Neural cell (in vitro differentiated cells): ENCODE measurements at regions not wholly inside any gene's neighbourhood (a gene's known extent, or its start where the extent isn't known, plus 50 kb on each side); places are given as distances from the start of the nearest gene placed in this dataset.

ENCODE experiments used
- H2AFZ ChIP-seq: fragments of 200-600, 300-800 bp; sonication (generic), shearing (Covaris generic); 2 replicates; pipeline ENCODE4 v1.6.0; 2014; ENCODE audit warnings: low read depth, mild to moderate bottlenecking, antibody characterized with exemption, low read length, moderate library complexity
- H3F3A ChIP-seq: fragments of 200-600 bp; shearing (Covaris generic); 2 replicates; pipeline ENCODE4 v1.6.1; 2016; ENCODE audit warnings: mild to moderate bottlenecking, moderate library complexity, mixed read lengths, antibody characterized with exemption, low read length; ENCODE audit not compliant: insufficient read depth, poor library complexity, severe bottlenecking
- H3K27ac ChIP-seq: fragments of 200-600, 300-800 bp; sonication (generic), shearing (Covaris generic); 2 replicates; pipeline ENCODE4 v1.5.1; 2014; ENCODE audit warnings: mild to moderate bottlenecking, low read length, moderate library complexity
- H3K27me3 ChIP-seq: fragments of 300-800, 200-600 bp; sonication (generic), shearing (Covaris generic); 2 replicates; pipeline ENCODE4 v1.6.0; 2014; ENCODE audit warnings: mild to moderate bottlenecking, low read depth, low read length, moderate library complexity; ENCODE audit not compliant: insufficient read depth
- H3K36me3 ChIP-seq: fragments of 300-800, 200-600 bp; sonication (generic), shearing (Covaris generic); 2 replicates; pipeline ENCODE4 v1.5.1; 2014; ENCODE audit warnings: mild to moderate bottlenecking, antibody characterized with exemption, low read length, moderate library complexity; ENCODE audit not compliant: insufficient read depth
- H3K4me2 ChIP-seq: fragments of 300-800, 200-600 bp; sonication (generic), shearing (Covaris generic); 2 replicates; pipeline ENCODE4 v1.6.0; 2014; ENCODE audit warnings: mild to moderate bottlenecking, low read length
- H3K4me3 ChIP-seq: fragments of 300-800, 200-600 bp; sonication (generic), shearing (Covaris generic); 2 replicates; pipeline ENCODE4 v1.5.1; 2014; ENCODE audit warnings: mild to moderate bottlenecking, low read length, moderate library complexity
- H3K79me2 ChIP-seq: fragments of 200-600 bp; shearing (Covaris generic); replicated peaks from 2 replicates; pipeline ENCODE4 v1.6.0; 2014; ENCODE audit warnings: mild to moderate bottlenecking, low read length, moderate library complexity; ENCODE audit not compliant: insufficient read depth
- H3K9ac ChIP-seq: fragments of 300-800, 200-600 bp; sonication (generic), shearing (Covaris generic); 2 replicates; pipeline ENCODE4 v1.6.1; 2016; ENCODE audit warnings: mild to moderate bottlenecking, low read length, mixed read lengths
- H3K9me2 ChIP-seq: fragments of 200-600 bp; shearing (Covaris generic); 2 replicates; pipeline ENCODE4 v1.6.1; 2016; ENCODE audit warnings: mild to moderate bottlenecking, low read length, mixed read lengths; ENCODE audit not compliant: insufficient read depth
- H3K9me3 ChIP-seq: fragments of 200-600, 300-800 bp; sonication (generic), shearing (Covaris generic); 2 replicates; pipeline ENCODE4 v1.6.1; 2016; ENCODE audit warnings: mild to moderate bottlenecking, mixed run types, low read length, moderate library complexity, mixed read lengths
- H4K20me1 ChIP-seq: fragments of 200-600 bp; shearing (Covaris generic); 2 replicates; pipeline ENCODE4 v1.6.1; 2016; ENCODE audit warnings: mild to moderate bottlenecking, mixed run types; ENCODE audit not compliant: insufficient read depth
- CTCF ChIP-seq: fragments of 450-650 bp; IDR thresholded peaks from 2 replicates; pipeline ENCODE4 v1.5.1; 2014; ENCODE audit warnings: antibody characterized with exemption, mild to moderate bottlenecking, moderate library complexity; ENCODE audit not compliant: poor library complexity, severe bottlenecking
- EP300 ChIP-seq: fragments of 450-650 bp; conservative IDR thresholded peaks from 2 replicates; pipeline ENCODE4 v1.6.1; 2014; ENCODE audit warnings: antibody characterized with exemption, mild to moderate bottlenecking, moderate library complexity; ENCODE audit not compliant: poor library complexity, severe bottlenecking
- EZH2 ChIP-seq: fragments of 200-600, 300-800 bp; shearing (Covaris generic), sonication (generic); IDR thresholded peaks from 2 replicates; pipeline ENCODE4 v1.6.1; 2014; ENCODE audit warnings: antibody characterized with exemption, low read length, borderline replicate concordance, mild to moderate bottlenecking; ENCODE audit not compliant: insufficient read depth, poor library complexity, severe bottlenecking
- MXI1 ChIP-seq: fragments of 450-650 bp; conservative IDR thresholded peaks from 2 replicates; pipeline ENCODE4 v1.6.1; 2014; ENCODE audit warnings: antibody characterized with exemption, mild to moderate bottlenecking; ENCODE audit not compliant: poor library complexity, severe bottlenecking
- POLR2AphosphoS5 ChIP-seq: IDR thresholded peaks from 2 replicates; pipeline ENCODE4 v1.6.1; 2012
- RAD21 ChIP-seq: fragments of 450-650 bp; conservative IDR thresholded peaks from 2 replicates; pipeline ENCODE4 v1.6.1; 2014; ENCODE audit warnings: antibody characterized with exemption, mild to moderate bottlenecking, moderate library complexity
- REST ChIP-seq: IDR thresholded peaks from 2 replicates; pipeline ENCODE4 v1.6.1; 2012; ENCODE audit warnings: borderline replicate concordance
- SMC3 ChIP-seq: fragments of 450-650 bp; conservative IDR thresholded peaks from 2 replicates; pipeline ENCODE4 v1.6.1; 2014; ENCODE audit warnings: antibody characterized with exemption, mild to moderate bottlenecking, moderate library complexity; ENCODE audit not compliant: poor library complexity
- TAF1 ChIP-seq: IDR thresholded peaks from 2 replicates; pipeline ENCODE4 v1.6.1; 2012; ENCODE audit warnings: low read depth

- Histone ChIP-seq H4K20me1 (no peaks in the 10 kb centered on the region), H3F3A (no peaks in the 10 kb centered on the region), H3K9ac (no peak overlapping the region), H3K27ac (no peak overlapping the region), H3K4me3 (no peak overlapping the region), H3K27me3 (no peaks in the 10 kb centered on the region), H3K4me2 (no peak overlapping the region), H3K9me2 (no peaks in the 10 kb centered on the region), H3K79me2 (no peaks in the 10 kb centered on the region), H3K9me3 (no peaks in the 10 kb centered on the region), H3K36me3 (no peaks in the 10 kb centered on the region), H2AFZ (no peak overlapping the region)
- no peak for TF ChIP-seq SMC3
- no peak for TF ChIP-seq TAF1
- TF ChIP-seq EZH2 = no peak
- TF ChIP-seq MXI1 = no peak
- no peak for TF ChIP-seq REST
- no peak for TF ChIP-seq POLR2AphosphoS5
- no peak for TF ChIP-seq CTCF
- no peak for TF ChIP-seq RAD21
- no peak for TF ChIP-seq EP300
Observed at GRCh38 chr4:138696058-138696457, 319.5 kb upstream of the NOCT start.

GRCh38 chr4:138693526-138693925 is 322.1 kb upstream of the NOCT start:
- H3K27me3 ChIP-seq = no peaks in the 10 kb centered on the region
- no peak overlapping the region for H3K4me2 ChIP-seq
- no peak overlapping the region for H2AFZ ChIP-seq
- TF ChIP-seq SMC3 (no peak), TAF1 (no peak), CTCF (no peak), POLR2AphosphoS5 (no peak)
- no peaks in the 10 kb centered on the region for H4K20me1 ChIP-seq
- no peaks in the 10 kb centered on the region for H3K79me2 ChIP-seq
- H3K27ac ChIP-seq = no peak overlapping the region
- H3K4me3 ChIP-seq = no peak overlapping the region
- H3F3A ChIP-seq = no peaks in the 10 kb centered on the region
- H3K9me2 ChIP-seq = no peaks in the 10 kb centered on the region
- no peaks in the 10 kb centered on the region for H3K36me3 ChIP-seq
- H3K9me3 ChIP-seq = no peaks in the 10 kb centered on the region
- H3K9ac ChIP-seq = no peak overlapping the region
